ENCODE measurements at regions not wholly inside any gene's neighbourhood (a gene's known extent, or its start where the extent isn't known, plus 50 kb on each side); places are given as distances from the start of the nearest gene placed in this dataset.

- TF ChIP-seq, protein P1, sequence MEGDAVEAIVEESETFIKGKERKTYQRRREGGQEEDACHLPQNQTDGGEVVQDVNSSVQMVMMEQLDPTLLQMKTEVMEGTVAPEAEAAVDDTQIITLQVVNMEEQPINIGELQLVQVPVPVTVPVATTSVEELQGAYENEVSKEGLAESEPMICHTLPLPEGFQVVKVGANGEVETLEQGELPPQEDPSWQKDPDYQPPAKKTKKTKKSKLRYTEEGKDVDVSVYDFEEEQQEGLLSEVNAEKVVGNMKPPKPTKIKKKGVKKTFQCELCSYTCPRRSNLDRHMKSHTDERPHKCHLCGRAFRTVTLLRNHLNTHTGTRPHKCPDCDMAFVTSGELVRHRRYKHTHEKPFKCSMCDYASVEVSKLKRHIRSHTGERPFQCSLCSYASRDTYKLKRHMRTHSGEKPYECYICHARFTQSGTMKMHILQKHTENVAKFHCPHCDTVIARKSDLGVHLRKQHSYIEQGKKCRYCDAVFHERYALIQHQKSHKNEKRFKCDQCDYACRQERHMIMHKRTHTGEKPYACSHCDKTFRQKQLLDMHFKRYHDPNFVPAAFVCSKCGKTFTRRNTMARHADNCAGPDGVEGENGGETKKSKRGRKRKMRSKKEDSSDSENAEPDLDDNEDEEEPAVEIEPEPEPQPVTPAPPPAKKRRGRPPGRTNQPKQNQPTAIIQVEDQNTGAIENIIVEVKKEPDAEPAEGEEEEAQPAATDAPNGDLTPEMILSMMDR (IDR thresholded peaks at IDR 0.05; ENCODE audit: unreplicated experiment) = peak; percentile 39
- Mint-ChIP-seq H3K4me3 (ENCODE audit: low read depth) (no peak overlapping the region), H3K27ac (no peak overlapping the region), H3K36me3 (ENCODE audit: insufficient read depth) (no peaks in the 10 kb centered on the region), H3K4me1 (ENCODE audit: low read depth) (no peaks in the 10 kb centered on the region), H3K27me3 (peaks cover 2% of the 10 kb centered on the region), H3K9me3 (ENCODE audit: low read depth) (peaks cover 23% of the 10 kb centered on the region)
- DNase-seq (ENCODE audit: low spot score, unreplicated experiment) = no peak
These were observed 1552.1 kb downstream of the AACS start for GRCh38 chr12:126617312-126617711.

GRCh38 chr12:126627596-126627995 is 1562.4 kb downstream of the AACS start:
- no peak for DNase-seq (ENCODE audit: low spot score, unreplicated experiment)
- H3K9me3 Mint-ChIP-seq (ENCODE audit: low read depth) = peaks cover 3% of the 10 kb centered on the region
- H3K36me3 Mint-ChIP-seq (ENCODE audit: insufficient read depth) = no peaks in the 10 kb centered on the region
- H3K27ac Mint-ChIP-seq = no peak overlapping the region
- no peaks in the 10 kb centered on the region for H3K4me1 Mint-ChIP-seq (ENCODE audit: low read depth)
- H3K4me3 Mint-ChIP-seq (ENCODE audit: low read depth) = no peak overlapping the region
- TF ChIP-seq, protein P1 (IDR thresholded peaks at IDR 0.05; ENCODE audit: unreplicated experiment) = no peak
- H3K27me3 Mint-ChIP-seq = peaks cover 9% of the 10 kb centered on the region

DNA sequence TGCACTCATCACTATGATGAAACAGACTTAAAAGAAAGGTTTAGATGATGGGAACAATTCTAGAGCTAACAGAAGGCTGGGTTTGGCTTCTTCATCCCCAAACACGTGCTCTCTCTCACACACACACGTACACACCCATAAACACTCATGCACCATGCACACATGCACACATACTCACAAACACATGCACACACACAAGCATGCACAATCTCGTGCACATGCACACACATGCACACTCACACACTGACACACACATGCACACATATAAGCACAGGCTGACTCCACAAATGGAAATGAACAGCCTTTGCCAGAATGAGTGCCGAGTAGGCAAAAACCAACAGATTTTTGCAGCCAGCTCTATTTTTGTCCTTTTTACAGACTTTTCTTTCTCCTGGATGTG is 1571.6 kb downstream of the AACS start:
- no peaks in the 10 kb centered on the region for H3K36me3 Mint-ChIP-seq (ENCODE audit: insufficient read depth)
- H3K27me3 Mint-ChIP-seq = peaks cover 25% of the 10 kb centered on the region
- no peak for DNase-seq (ENCODE audit: low spot score, unreplicated experiment)
- H3K9me3 Mint-ChIP-seq (ENCODE audit: low read depth) = peaks cover 6% of the 10 kb centered on the region
- no peak overlapping the region for H3K4me3 Mint-ChIP-seq (ENCODE audit: low read depth)
- TF ChIP-seq, protein P1 (IDR thresholded peaks at IDR 0.05; ENCODE audit: unreplicated experiment) = no peak
- no peaks in the 10 kb centered on the region for H3K4me1 Mint-ChIP-seq (ENCODE audit: low read depth)
- no peak overlapping the region for H3K27ac Mint-ChIP-seq

- Mint-ChIP-seq H3K4me1 (ENCODE audit: low read depth) (peaks cover 1% of the 10 kb centered on the region), H3K27me3 (no peaks in the 10 kb centered on the region), H3K27ac (no peak overlapping the region), H3K9me3 (ENCODE audit: low read depth) (peaks cover 6% of the 10 kb centered on the region), H3K4me3 (ENCODE audit: low read depth) (no peak overlapping the region), H3K36me3 (ENCODE audit: insufficient read depth) (no peaks in the 10 kb centered on the region)
- TF ChIP-seq, protein P1 (IDR thresholded peaks at IDR 0.05; ENCODE audit: unreplicated experiment) = no peak
- DNase-seq (ENCODE audit: low spot score, unreplicated experiment) = no peak
These were observed 1579.2 kb downstream of the AACS start for GRCh38 chr12:126644236-126645020.

- TF ChIP-seq, protein P1 (IDR thresholded peaks at IDR 0.05; ENCODE audit: unreplicated experiment) = no peak
- DNase-seq (ENCODE audit: low spot score, unreplicated experiment) = no peak
- peaks cover 3% of the 10 kb centered on the region for H3K4me1 Mint-ChIP-seq (ENCODE audit: low read depth)
- H3K27me3 Mint-ChIP-seq = no peaks in the 10 kb centered on the region
- H3K36me3 Mint-ChIP-seq (ENCODE audit: insufficient read depth) = no peaks in the 10 kb centered on the region
- no peaks in the 10 kb centered on the region for H3K9me3 Mint-ChIP-seq (ENCODE audit: low read depth)
- H3K4me3 Mint-ChIP-seq (ENCODE audit: low read depth) = no peak overlapping the region
- no peak overlapping the region for H3K27ac Mint-ChIP-seq
These were observed 1582.8 kb downstream of the AACS start for GRCh38 chr12:126648074-126648473.

All from progenitor cell of endocrine pancreas (in vitro differentiated cells).